GM19372 (cell line): ENCODE measurements at regions not wholly inside any gene's neighbourhood (a gene's known extent, or its start where the extent isn't known, plus 50 kb on each side); places are given as distances from the start of the nearest gene placed in this dataset.

Experiments
- ATAC-seq: cut with Tn5 transposase; IDR thresholded peaks from one replicate; pipeline ENCODE4 v1.9.1; 2021; ENCODE audit warnings: mild to moderate bottlenecking, low read depth, moderate library complexity; ENCODE audit not compliant: unreplicated experiment

DNA sequence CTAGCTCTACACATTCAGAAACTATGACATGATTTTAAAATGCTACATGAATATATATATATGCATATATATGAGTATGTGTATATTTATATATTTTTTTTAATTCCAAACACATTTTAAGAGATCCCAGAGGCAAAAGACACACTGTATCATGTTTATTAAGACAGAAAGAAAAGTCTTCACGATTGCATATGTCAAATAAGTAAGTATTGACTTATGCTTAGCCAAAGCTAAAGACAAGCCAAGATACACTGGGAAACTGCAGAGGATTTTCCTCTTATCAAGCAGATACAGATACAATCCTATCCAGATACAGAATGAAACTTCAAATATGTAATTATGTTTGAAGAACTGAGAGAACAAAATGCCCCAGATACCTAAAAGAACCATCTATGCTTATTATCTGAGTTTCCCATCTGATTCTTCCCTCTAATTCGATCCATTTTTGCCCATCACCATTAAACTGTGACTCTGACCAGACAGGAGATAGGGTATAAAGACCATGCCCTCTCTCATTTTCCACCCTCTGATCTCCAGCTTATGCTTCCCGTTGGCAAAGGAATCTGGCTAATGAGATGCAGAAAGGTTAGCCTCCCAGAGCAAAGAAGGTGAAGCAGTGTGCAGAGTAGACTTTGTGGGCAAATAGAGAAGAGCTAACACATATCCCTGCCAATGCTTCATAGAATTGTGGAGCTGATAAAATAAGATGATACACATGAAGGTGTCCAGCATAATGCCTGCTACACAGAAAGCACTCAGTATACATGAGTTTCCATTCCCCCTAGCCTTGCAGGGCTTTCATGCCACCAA, 131.0 kb upstream of the TARS1 start:
- ATAC-seq, result no peak

DNA sequence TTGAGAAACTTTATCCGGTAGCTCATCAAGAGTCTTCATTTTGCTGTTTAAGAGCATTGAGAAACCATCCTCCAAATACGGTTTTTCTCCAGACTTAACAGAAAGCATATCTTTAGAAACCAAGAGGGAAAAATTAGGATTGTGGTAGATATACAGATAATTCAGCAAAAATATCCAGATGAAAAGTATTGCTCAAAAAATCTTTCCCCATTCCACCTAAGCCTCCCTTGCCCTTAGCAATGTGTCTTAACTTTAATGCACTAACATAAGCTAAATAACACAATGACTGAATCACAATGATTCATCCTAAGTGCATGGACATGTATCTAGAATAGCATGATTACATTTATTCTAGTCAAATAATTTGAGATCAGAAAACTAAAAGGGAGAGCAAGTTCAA, 130.3 kb upstream of the TARS1 start:
- no peak for ATAC-seq

GRCh38 chr5:33311893-33312292, 128.9 kb upstream of the TARS1 start:
- ATAC-seq, result no peak

GRCh38 chr5:33312571-33313549, 127.9 kb upstream of the TARS1 start:
- no peak for ATAC-seq

- ATAC-seq, result no peak
Observed at GRCh38 chr5:33315189-33315588, 125.6 kb upstream of the TARS1 start.

DNA sequence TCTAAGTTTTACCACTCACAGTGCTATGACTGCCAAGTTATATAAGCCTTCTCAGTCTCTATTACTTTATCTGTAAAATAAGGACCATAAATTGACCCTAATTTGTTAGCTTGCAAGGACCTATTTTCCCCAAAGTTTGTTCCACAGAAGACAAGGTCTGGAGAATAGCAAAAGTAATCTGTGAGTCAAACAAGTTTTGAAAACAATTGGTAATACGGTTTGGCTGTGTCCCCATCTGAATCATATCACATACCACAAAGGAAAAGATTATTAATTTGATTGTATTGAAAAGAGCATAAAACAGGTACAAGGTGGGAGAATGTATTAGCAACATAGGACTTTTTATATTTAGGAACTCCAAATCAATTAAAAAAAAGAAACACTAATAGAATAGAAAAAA, 124.0 kb upstream of the TARS1 start:
- ATAC-seq, result no peak

DNA sequence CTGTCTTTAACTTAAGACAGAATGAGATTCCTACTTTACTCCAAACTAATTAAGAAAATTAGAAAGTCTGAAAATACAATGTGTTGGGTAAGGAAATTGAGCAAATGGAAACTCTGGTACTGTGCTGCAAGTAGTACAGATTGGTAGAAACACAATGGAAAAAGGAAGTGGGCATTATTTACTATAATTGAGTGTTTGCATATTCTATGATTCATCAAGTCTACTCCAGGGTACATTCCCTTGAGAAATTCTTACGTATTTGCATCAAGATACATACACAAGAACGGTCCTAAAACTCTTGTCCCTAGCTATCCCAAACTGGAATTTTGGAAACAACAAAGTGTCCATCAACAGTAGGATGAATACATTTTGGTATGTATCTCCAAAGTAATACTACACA, 123.5 kb upstream of the TARS1 start:
- ATAC-seq, result no peak

DNA sequence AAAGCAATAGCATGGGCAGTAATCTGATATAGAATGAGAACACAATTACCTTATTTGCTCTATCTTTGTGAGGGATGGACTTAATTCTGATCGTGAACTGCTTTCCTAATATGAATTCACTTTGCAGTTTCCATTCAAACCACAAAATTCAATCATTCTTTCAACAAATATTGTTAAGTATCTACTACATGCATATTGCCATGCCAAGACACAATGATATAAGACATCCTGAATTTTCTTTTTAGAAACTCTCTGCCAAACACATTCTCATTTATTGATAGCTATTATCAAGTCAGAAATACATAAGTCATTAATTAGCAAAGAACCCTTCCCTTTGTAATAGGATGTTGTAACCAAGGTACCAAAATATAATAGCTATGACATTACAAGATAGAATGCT, 121.6 kb upstream of the TARS1 start:
- no peak for ATAC-seq

DNA sequence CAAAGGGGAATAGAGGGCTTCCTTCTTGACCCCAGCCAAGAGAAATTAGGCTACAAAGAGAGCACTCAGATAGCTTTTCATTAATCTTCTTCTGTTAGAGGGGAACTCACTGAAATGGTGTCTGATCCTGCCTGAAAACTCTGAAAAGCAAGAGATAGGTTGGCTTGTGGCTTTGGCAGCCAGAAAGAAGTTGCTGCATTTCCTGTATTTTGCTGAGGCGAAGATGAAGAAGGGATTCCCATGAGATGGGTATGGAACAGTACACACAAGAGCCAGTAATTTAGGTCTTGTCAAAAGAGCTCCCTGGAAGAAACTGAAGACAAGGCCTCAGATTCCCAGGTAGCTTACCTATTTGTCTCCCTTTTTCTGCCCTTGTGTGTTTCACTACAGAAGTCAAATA, 120.9 kb upstream of the TARS1 start:
- no peak for ATAC-seq

GRCh38 chr5:33321026-33321425, 119.7 kb upstream of the TARS1 start:
- ATAC-seq, result no peak

- ATAC-seq, result no peak
Observed at GRCh38 chr5:33322632-33323031, 118.1 kb upstream of the TARS1 start.

- no peak for ATAC-seq
Observed at GRCh38 chr5:33324667-33325307, 116.0 kb upstream of the TARS1 start.

DNA sequence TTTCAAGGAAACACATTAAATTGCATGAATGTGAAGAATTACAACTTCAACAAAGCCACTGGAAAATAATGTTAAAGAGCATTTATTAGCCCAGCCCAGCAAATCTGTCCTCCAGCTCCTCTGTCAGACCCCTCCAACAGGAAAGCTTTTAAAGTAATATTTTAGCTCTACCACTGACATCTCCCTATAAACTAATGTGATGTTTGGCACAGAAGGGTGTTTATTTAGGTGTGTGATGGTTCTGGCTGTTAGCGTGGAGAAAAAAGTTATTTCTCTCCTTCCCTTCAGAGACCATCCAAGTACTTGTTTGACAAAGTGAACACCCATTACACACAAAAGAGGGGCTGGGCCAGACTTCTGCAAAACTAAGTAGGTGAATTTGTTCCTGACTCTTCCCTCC, 111.9 kb upstream of the TARS1 start:
- no peak for ATAC-seq

- no peak for ATAC-seq
Observed at GRCh38 chr5:33329891-33330290, 110.9 kb upstream of the TARS1 start.

GRCh38 chr5:33330426-33330825, 110.3 kb upstream of the TARS1 start:
- ATAC-seq, result no peak

- ATAC-seq, result no peak
Observed at GRCh38 chr5:33330992-33331391, 109.8 kb upstream of the TARS1 start.

GRCh38 chr5:33332804-33333203, 108.0 kb upstream of the TARS1 start:
- ATAC-seq, result no peak

DNA sequence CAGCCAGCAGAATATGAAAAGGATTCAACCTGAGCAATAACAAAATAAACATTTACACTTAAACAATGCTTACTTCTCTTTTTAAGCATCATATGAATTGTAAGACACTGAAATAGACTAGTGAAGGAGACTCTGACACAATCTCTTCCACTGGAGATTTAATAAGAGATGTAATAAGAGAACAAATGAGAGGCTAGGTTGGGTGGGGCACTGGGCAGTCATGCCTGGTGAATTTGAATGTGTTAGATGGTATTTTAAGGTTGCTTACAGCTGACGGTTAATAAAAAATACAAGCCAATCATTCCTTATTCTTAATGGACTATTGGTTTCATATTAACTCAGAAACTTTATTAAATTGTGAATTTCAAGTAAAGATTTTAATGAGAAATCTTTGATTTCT, 105.9 kb upstream of the TARS1 start:
- no peak for ATAC-seq

DNA sequence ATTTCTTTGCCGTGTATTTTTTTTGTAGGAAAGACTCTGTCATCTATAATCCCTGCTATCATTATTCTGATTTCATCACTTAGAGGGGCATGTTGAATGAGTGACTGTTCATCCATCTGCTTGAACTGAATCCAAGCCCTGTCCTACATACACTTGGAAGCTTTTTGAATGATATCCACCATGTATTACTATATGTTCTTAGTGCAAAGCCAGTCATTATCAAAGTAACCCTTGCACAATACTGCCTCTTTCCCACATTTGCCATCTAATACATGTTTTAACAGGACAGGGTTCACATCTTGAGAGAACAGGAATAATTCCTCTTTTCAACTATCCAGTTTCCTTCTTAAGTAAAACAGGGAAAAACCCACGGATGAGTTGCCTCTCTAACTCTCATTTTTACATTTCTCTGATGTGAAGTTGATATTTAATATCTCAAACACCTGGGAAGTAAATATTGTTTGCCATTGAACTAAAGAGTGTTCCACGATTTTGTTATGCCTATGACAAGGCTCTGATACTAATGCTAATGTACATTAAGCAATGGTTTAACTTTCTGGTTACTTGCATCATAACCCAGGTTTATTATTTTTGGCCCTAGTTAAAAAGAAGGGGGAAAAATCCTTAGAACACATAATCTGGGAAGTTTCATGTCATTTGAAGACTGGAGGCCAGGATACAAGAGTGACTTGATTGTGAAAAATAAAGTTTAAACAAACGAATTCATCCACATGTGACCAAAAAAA, 103.7 kb upstream of the TARS1 start:
- ATAC-seq, result no peak

DNA sequence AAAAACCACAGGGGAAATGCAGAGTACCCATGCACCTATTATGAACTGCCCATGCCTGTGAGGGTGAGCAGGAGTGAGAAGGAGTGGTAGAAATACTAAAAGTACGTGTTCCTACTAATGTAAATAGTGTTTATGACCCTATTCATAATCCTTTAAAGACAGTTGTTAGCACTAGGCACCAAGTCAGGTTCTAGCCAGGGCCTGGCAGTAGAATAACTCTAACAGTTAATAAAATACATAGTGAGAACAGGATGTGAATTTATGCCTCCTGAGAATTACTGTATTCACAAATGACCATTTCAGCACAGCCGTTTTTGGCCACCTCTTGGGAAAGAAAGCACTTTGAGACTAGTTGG, 103.2 kb upstream of the TARS1 start:
- ATAC-seq, result no peak
